GM18519 (cell line): ENCODE measurements at regions not wholly inside any gene's neighbourhood (a gene's known extent, or its start where the extent isn't known, plus 50 kb on each side); places are given as distances from the start of the nearest gene placed in this dataset.
"Not testable (repeated sequence)": the region's sequence is repeated elsewhere in the genome, so short reads cannot be mapped to it uniquely, and the experiment has no call there.

Experiments used
- ATAC-seq: cut with Tn5 transposase; IDR thresholded peaks from one replicate; pipeline ENCODE4 v1.9.1; 2021; ENCODE audit warnings: mild to moderate bottlenecking, moderate library complexity; ENCODE audit not compliant: unreplicated experiment, low FRiP score

DNA sequence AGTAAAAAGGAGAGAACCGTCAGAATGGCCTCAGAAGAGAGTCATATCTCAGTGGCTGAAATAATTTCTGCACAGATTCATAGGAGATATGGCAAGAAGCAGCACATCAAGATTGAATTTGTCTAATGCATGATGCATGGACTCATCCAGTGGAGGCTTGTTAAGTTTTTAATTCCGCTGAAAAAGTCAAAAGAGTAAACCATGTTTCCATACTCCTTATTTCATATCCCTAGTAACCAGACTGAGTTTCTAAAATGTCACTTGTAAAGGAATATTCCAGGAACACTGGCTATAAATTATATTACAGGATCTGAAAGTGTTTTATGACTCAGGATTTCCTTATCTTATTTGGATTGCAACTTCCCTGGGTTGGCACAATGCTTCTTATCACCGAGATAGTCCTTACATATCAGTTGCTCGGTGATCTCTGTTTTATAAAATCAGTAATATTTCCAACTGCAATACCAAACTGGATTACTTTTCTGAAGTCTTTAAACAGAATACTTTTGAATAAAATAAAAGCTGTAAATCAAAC, 180.2 kb upstream of the TSC22D1 start:
- ATAC-seq, result no peak

DNA sequence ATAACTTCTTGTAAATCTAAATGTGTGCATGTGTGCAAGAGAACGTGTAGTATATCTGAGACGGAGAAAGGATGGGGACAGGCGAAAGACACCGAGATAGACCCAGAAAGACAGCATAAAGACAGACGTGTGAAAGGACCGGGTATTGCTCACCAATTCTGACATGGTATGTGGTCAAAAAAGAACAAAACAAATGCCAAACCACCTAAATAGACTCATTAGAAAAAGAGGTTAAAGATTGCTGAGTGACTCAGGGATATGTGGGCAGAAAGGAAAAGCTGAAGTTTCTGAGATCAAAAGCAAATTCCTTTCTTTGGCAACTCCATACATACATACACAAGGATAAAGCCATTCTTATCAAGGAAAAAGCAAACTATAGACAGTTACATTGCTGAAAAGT, 179.7 kb upstream of the TSC22D1 start:
- no peak for ATAC-seq

DNA sequence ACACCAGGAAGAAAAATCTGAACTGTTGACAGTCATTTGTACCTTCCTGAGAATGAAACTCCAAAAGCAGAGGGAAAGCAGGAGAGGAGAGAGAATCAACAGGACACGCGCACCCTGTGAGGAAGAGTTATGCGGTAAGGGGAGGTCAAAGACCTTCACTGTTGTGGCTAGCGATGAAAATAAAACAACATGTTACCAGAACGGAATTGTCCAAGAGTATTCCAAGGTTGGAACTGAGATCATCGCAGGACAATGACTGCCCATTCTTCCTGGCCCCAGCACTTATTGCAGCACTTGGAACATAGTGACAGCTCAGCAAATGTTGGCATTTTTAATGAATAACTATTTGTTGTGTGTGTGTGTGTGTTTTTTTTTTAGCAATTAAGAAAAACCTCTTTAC, 176.0 kb upstream of the TSC22D1 start:
- ATAC-seq, result no peak

DNA sequence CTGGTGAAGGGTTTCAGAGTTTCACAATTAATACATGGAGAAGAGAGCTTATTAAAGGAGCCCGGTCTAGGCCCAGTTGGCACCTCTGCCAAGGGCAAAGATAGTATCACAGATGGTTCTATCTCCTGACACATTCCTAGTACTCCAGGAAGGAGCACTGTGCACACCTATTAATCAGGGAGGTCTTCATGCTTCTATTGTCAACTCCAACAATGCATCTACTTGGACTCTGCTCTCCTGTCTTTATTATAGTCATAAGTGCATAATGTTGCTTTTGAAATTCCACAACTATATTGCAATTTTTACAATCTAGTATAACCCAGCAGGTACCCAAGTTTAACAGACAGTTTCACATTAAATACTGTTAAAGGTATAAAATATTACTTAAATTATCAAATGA, 174.5 kb upstream of the TSC22D1 start:
- no peak for ATAC-seq

DNA sequence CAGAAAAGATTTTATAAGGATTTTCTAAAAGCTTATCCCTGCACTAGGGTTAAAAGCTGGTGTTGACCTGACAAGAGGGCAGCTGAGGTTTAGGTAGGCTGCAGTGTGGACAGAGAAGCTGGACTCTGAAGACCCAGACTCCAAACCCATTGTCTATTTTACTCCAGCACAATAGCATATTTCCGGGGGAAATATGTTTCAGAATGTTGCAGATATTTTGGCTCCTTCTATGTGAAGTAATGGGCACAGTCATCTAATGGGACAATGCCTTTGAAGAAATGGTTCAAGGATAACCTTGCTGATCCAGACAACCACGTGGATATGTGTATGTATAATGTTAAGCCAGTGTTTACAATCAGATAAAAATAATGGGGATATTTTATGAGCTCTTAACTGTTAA, 173.8 kb upstream of the TSC22D1 start:
- no peak for ATAC-seq

DNA sequence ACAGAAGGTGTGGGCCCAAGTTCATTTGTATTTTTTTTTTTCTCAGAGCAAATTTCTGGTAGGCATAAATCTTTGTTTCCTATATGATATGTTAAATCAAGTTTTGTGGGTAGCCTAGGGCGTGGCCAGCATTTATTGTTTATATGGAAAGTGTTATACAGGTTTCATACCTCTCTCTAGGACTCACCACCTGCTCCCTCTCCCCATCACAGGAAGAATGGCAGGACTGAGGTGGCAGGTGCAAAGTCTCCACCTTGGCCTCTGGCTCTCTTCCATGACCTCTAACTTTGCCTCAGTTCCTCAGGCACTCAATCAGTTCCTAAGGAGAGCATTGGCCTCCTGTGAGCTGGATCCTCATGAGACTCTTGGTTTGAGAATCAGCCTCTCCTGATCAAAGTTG, 172.3 kb upstream of the TSC22D1 start:
- ATAC-seq, result no peak

DNA sequence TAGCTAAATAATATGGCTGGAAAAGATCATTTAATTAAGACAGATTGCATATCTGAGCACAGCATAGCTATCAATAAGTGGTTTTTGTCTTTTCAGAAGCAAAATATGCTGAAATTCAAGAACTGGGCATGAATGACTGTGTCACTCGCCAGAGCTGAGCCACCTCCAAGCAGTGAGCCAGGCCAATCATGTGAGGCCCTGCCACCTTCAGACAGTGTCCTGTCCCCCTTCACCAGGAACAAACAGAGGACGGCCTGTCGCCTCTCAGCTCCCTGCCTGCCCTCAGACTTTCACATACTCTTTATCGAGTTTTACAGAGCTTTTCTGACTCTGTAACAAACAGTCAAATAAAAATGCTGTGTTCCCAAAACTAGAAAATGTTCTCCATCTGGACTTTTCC, 171.0 kb upstream of the TSC22D1 start:
- ATAC-seq, result no peak

DNA sequence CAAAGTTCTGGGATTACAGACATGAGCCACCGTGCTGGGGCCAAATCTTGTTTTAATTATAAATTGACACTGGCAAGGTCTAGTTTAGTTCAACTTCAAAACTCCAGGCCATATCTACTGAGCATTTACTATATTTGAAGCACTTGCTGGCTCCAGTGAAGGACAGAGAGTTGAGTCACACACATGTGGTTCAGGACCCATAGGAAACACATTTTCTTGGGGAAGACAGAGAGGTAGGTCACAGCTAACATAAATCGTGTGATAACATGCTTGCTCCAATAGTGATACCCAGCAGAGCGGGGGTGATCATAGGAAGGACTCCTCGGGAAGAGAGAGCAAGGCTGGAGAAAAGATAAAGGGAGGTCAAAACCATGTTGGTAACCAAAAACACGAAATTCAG, 170.6 kb upstream of the TSC22D1 start:
- no peak for ATAC-seq

DNA sequence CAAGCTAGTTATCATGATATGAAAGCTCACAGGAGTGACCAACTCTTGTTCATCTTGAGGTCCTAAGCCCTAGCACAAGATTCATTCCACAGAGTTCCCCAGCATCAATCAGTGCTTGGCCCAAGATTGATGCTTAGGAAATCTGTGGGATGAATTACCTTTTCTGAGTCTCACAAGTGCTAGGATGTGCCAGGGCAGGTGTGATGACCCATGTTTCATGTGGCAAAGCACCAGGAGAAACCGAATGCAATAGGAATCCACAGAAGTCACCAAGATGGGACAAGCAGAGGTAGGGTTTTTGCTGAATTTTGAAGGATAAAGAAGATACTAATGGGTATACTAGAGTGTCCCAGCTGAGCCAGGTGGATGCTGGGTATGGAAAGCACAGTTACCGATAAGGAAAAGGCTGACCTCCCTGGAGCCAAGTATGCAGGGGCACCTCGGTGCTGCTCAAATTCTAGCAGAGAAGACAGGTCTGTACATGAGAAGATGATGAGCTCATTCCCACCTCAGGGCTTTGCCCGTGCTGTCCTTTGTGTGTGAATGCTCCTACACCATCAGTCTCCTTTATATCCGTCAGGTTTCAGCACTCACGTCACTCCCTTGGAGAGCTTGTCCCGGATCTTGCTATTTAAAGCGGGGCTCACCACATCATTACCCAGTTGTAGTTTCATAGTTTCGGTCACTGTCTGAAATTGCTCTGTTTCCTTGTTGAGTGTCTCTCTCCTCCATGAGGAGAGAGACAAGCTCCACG, 168.9 kb upstream of the TSC22D1 start:
- no peak for ATAC-seq

DNA sequence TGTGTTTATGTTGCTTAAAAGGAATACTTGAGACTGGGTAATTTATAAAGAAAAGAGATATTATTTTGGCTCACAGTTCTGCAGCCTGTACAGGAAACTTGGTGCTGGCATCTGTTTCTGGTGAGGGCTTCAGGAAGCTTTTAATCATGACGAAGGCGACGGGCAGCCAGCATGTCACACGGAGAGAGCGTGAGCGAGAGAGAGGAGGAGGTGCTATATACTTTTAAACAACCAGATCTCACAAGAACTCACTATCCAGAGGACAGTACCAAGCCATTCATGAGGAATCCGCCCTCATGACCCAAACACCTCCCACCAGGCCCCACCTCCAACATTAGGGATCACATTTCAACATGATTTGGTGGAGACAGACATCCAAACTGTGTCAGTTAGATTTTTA, 163.4 kb upstream of the TSC22D1 start:
- no peak for ATAC-seq

DNA sequence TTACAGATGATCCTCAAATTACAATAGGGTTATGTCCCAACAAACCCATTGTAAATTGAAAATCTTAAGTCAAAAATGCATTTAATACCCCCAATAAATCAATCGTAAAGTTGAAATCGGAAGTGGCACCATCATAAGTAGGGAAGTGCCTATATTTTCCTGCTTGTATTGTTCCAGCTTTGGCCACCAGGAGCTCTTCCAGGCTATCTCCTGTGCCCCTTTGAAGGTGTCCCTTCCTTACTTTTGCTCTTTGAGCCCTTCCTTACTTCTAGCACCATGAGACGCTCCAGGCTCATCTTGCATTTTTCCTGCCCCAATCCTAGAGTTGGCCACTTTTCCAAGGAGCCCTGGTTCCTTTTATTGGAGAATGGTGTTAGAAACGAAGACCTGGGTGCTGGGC, 163.0 kb upstream of the TSC22D1 start:
- no peak for ATAC-seq

DNA sequence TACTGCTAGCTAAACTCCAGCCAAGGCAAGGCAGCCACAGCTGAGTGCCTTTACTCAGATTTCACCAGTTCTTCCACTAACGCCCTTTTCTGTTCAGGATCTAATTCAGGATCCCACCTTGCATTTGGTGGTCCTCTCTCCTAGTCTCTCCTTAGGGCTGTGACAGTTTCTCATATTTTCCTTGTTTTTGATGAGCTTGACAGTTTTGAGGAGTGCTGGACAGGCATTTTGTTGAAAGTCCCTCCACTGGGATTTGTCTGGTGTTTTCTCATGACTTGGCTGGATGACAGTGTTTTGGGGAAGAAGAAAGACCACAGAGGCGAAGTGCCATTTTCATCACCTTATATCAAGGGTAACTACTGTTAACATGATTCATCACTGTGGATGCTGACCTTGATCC, 162.3 kb upstream of the TSC22D1 start:
- no peak for ATAC-seq

DNA sequence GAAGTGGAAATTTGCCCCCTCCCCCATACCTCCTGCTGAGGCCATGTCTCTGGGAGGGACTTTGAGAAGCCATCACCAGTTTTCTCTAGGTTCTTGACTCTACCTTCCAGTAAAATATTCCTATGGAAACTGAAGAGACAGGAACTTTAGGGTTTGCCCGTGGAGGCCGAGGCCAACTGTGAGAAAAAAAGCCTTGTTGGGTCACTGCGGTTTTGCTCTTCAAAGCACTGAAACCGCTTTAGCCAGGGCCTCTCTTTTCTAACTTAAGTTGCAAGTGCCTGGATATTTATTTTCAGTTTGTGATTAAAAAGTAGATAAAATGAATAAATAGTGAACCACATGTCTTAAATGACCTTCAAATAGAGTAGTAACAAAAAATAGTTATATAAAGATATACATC, 159.7 kb upstream of the TSC22D1 start:
- ATAC-seq, result no peak

DNA sequence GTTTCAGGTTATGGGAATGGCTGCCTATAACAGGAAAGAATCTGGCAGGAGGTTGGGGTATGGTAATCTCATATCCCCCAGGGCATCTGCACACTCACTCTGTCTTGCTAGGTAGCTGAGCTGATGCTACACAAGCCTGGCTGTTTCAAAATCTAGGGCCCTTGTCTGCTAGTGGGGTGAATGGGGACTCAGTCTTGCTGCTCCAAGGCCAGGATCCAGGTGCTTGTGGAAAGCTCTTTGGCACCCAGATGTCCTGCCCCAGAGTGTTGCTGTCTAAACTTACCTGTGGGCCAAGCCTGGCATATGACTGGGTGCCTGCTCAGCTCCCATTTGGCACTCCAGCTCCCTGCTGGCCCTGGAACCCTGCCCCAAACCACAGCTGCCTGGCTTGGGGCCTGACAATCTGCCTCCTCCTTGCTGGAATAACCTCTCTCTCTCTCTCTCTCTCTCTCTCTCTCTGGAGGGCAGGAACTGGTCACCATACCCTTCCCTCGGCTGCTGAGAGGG, 158.1 kb upstream of the TSC22D1 start:
- ATAC-seq, result no peak

DNA sequence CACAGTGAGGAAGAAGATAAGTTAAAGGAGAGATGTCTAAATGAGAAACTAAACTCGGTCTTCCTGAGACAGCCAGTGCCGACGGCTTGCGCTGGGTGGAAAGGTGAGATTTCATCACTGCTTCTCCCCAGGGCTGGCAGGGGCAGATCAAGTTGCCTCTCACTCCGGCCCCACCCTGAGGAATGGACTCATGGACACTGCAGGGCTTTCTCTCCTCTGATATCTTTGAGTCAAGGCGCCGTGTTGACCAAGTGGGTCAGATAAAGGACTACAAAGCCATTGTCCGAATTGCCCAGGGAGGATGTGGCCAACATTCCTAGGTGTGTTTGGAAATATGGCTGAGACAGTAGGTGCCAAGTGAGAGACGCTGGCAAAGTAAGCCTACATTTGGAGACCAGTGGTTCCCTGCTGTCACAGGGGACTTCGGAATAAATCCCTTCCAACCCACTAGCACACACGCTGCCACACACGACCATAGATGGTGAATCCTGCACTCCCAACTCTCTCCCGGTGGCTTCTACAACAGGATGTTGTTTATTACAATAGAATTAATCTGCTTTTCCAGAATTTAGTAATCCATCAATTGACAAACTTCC, 156.5 kb upstream of the TSC22D1 start:
- ATAC-seq, result no peak

DNA sequence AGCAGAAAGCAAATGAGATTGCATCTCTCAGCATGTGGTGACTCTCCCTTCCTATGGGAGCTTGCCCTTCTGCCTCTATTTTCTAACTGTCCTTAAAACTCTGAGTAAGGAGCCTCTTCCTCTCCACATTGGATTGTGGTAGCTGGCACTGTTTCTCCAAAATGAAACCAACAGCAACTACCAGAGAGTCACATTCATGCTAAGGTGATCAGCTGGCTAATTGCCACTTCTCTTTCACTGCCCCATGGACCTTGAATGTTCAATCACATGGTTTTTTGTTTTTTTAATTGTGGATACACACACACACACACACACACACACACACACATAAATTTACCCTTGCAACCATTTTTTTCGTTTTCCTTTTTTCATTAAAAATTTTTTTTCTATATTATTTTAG, 154.7 kb upstream of the TSC22D1 start:
- ATAC-seq, result no peak

DNA sequence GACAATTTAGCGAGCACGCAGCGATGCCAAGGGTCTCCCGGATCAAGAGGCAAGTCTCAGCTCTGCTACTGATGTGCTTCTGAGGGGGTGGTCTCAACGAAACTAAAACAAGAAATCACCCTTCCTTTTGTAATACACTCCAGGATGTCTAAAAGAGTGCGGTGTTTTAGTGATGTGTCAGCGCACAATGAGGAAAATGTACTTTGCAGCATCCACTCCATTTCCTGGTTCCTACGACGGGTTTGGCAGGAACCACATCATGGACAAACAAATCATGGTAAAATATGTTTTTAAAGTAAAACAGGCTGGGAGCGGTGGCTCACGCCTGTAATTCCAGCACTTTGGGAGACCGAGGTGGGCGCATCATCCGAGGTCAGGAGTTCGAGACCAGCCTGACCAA, 154.0 kb upstream of the TSC22D1 start:
- no peak for ATAC-seq

DNA sequence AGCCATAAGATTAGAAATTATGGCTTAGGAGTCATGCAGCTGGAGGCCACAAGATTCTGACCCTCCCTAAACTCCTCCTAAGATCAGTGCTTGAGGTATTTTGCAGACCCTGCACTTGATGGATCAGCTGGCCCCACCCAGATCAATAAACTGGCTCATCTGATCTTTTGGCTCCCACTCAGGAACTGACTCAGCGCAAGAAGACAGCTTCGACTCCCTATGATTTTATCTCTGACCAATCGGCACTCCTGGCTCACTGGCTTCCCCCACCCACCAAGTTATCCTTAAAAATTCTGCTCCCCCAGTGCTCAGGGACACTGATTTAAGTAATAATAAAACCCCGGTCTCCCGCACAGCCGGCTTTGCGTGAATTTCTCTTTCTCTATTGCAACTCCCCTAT, 151.5 kb upstream of the TSC22D1 start:
- ATAC-seq, result not testable (repeated sequence)

DNA sequence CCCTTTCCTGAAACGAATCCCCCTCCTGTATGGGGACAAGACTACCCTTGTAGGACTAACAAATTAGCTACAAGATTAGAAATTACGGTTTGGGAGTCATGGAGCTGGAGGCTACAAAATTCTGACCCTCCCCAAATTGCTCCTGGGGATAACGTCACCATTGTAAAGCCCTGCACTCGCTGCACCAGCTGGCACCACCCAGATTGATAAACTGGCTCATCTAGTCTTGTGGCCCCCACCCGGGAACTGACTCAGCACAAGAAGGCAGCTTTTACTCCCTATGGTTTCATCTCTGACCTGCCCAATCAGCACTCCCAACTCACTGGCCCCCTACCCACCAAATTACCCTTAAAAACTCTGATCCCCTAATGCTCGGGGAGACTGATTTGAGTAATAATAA, 150.6 kb upstream of the TSC22D1 start:
- no peak for ATAC-seq

DNA sequence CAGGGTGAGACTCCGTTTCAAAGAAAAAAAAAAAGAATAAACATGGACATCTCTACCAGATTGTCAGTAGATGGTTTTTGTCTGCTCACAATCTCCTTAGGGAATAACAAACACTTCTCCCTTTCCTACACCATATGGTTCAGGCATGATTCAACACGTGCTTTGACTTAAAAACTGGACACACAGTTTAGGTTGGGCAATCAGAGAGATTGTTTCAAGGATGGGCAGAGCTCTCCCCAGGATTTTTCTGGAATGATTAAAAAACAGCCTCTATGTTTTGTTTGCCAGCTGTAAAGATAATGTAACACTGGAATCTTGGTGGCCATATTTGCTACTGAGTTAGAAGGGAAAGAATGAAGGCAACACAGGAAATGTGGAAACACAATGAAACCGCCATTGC, 150.1 kb upstream of the TSC22D1 start:
- ATAC-seq, result no peak

DNA sequence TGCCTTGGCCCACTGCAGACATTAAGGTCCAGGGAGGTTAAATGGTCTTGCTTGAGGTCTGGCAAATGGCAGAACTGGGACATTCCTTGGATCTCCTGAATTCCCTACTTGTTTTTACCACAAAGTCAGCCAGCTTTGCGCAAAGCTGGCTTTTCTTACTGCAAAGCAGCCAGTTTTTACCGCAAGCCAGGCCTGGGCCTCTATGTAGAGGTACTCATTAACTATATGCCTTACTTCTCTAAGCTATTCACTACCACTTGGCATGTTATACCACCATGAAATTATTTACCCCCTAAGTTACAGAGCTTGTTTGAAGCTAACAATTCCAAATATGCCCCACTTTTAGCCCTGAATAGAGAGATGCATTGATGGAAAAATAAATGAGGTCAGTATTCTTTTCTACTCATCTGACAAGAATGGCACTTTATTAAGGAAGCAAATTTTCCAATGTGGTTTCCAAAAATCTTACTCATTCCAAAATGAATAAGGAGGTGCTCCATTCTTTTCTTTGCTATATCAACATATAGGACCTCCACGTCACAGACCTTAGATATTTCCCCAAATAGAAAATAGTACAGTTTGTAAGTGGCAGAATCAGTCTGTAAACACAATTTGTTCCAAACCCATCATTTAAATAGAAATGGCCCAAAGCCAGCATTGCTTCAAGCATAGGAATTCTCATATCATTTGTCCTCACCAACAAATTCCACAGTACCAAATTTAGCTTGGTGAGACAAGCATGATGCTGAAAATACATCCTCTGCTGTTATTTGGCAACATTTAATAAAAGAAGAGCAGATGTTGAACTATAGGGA, 143.9 kb upstream of the TSC22D1 start:
- ATAC-seq, result no peak
